H1 (cell line): ENCODE measurements at regions not wholly inside any gene's neighbourhood (a gene's known extent, or its start where the extent isn't known, plus 50 kb on each side); places are given as distances from the start of the nearest gene placed in this dataset.

Experiments used
- BCL11A ChIP-seq, 2 experiments: IDR thresholded peaks; one replicate each; pipeline ENCODE4 v1.6.1; 2011; ENCODE audit warnings: low read depth in 2 of 2, low read length in 2 of 2, mild to moderate bottlenecking in 2 of 2
- CHD1 ChIP-seq: IDR thresholded peaks from 2 replicates; pipeline ENCODE4 v1.6.1; 2012; ENCODE audit warnings: low read depth, low read length, improper control_type of control experiment
- EGR1 ChIP-seq: IDR thresholded peaks from 2 replicates; pipeline ENCODE4 v1.6.1; 2011; ENCODE audit warnings: low read depth, low read length, borderline replicate concordance
- EZH2 ChIP-seq: fragments of 200-600 bp; sonication (generic); IDR thresholded peaks from 2 replicates; pipeline ENCODE4 v1.7.1; 2012; ENCODE audit warnings: low read depth, mild to moderate bottlenecking, moderate library complexity, low read length, inconsistent platforms; ENCODE audit not compliant: severe bottlenecking
- POLR2A ChIP-seq, 2 experiments: IDR thresholded peaks; 1 replicate in 1 of 2; 2 replicates in 1 of 2; pipeline ENCODE4 v1.6.1; 2011; ENCODE audit warnings: low read depth in 2 of 2, low read length in 2 of 2, mild to moderate bottlenecking in 2 of 2; ENCODE audit errors: control extremely low read depth in 1 of 2
- POLR2AphosphoS5 ChIP-seq: IDR thresholded peaks from 2 replicates; pipeline ENCODE4 v1.6.1; 2011; ENCODE audit warnings: low read depth, low read length
- SP1 ChIP-seq: IDR thresholded peaks from 2 replicates; pipeline ENCODE4 v1.6.1; 2011; ENCODE audit warnings: low read depth, low read length
- TF ChIP-seq, protein P1 (sequence below), 3 experiments: IDR thresholded peaks; 1 replicate in 2 of 3; 2 replicates in 1 of 3; pipeline versions ENCODE4 v1.5.1 to v1.6.1; 2011; ENCODE audit warnings: low read length in 3 of 3, mild to moderate bottlenecking in 3 of 3, inconsistent platforms in 2 of 3, low read depth in 1 of 3, moderate library complexity in 1 of 3; ENCODE audit not compliant: insufficient read depth in 1 of 3; ENCODE audit errors: control extremely low read depth in 1 of 3
- TF ChIP-seq, protein P2 (sequence below): IDR thresholded peaks from 2 replicates; pipeline ENCODE4 v1.6.1; 2012; ENCODE audit warnings: inconsistent platforms
- TF ChIP-seq, protein P3 (sequence below): IDR thresholded peaks from 2 replicates; pipeline ENCODE4 v1.6.1; 2012; ENCODE audit warnings: inconsistent platforms

DNA sequence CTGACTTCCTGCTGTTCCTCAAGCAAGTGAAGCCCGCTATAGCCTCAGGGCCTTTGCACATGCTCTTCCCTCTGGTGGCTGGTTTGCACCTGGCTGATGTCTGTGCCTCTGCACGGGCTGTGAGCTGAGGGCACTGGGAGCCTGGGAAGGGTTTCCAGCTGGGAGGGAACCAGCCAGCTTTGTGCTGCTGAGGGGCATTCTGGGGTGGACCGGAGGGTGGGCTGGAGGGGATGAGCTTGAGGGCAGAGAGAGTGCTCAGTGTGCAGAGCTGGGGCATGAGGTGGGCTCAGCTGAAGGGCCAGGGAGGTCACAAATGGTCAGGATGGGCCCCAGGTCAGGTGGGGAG lies 305.7 kb downstream of the MATN1 start:
- TF ChIP-seq, protein P1, sequence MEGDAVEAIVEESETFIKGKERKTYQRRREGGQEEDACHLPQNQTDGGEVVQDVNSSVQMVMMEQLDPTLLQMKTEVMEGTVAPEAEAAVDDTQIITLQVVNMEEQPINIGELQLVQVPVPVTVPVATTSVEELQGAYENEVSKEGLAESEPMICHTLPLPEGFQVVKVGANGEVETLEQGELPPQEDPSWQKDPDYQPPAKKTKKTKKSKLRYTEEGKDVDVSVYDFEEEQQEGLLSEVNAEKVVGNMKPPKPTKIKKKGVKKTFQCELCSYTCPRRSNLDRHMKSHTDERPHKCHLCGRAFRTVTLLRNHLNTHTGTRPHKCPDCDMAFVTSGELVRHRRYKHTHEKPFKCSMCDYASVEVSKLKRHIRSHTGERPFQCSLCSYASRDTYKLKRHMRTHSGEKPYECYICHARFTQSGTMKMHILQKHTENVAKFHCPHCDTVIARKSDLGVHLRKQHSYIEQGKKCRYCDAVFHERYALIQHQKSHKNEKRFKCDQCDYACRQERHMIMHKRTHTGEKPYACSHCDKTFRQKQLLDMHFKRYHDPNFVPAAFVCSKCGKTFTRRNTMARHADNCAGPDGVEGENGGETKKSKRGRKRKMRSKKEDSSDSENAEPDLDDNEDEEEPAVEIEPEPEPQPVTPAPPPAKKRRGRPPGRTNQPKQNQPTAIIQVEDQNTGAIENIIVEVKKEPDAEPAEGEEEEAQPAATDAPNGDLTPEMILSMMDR (IDR thresholded peaks at IDR 0.05; ENCODE audit: control extremely low read depth in 1 of 3, insufficient read depth in 1 of 3, low read depth in 1 of 3, low read length in 3 of 3): no peak
- TF ChIP-seq POLR2AphosphoS5: no peak
- no peak for TF ChIP-seq POLR2A (IDR thresholded peaks at IDR 0.05; ENCODE audit: control extremely low read depth in 1 of 2, low read depth in 2 of 2, low read length in 2 of 2)
- TF ChIP-seq EZH2: no peak
- TF ChIP-seq EGR1: no peak
- TF ChIP-seq BCL11A (IDR thresholded peaks at IDR 0.05; ENCODE audit: low read depth in 2 of 2, low read length in 2 of 2): no peak
- no peak for TF ChIP-seq SP1
- no peak for TF ChIP-seq CHD1
- TF ChIP-seq, protein P2, sequence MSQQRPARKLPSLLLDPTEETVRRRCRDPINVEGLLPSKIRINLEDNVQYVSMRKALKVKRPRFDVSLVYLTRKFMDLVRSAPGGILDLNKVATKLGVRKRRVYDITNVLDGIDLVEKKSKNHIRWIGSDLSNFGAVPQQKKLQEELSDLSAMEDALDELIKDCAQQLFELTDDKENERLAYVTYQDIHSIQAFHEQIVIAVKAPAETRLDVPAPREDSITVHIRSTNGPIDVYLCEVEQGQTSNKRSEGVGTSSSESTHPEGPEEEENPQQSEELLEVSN: no peak
- TF ChIP-seq, protein P3, sequence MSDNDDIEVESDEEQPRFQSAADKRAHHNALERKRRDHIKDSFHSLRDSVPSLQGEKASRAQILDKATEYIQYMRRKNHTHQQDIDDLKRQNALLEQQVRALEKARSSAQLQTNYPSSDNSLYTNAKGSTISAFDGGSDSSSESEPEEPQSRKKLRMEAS: no peak
